ENCODE measurements at regions not wholly inside any gene's neighbourhood (a gene's known extent, or its start where the extent isn't known, plus 50 kb on each side); places are given as distances from the start of the nearest gene placed in this dataset.

GRCh38 chr4:107243141-107243781, 207.1 kb upstream of the DKK2 start:
- no peak for TF ChIP-seq CTCF (IDR thresholded peaks at IDR 0.05; ENCODE audit: low read depth, low read length, poor library complexity, severe bottlenecking)
- H3K9me3 ChIP-seq (ENCODE audit: control insufficient read depth, insufficient read depth, low read length) = no peaks in the 10 kb centered on the region
- no peaks in the 10 kb centered on the region for H3K36me3 ChIP-seq (ENCODE audit: control insufficient read depth, low read length)
- no peak overlapping the region for H3K4me2 ChIP-seq (ENCODE audit: low read length)
- no peaks in the 10 kb centered on the region for H3K79me2 ChIP-seq (ENCODE audit: control insufficient read depth, low read length)
- H3K9me2 ChIP-seq (replicated peaks; ENCODE audit: control insufficient read depth, low read length) = no peaks in the 10 kb centered on the region
- H3K4me1 ChIP-seq (ENCODE audit: control insufficient read depth, low read length) = no peaks in the 10 kb centered on the region
- H3F3A ChIP-seq (ENCODE audit: control insufficient read depth, insufficient read depth) = no peaks in the 10 kb centered on the region
- no peak overlapping the region for H3K27ac ChIP-seq (ENCODE audit: low read depth, low read length)
- no peaks in the 10 kb centered on the region for H3K27me3 ChIP-seq (ENCODE audit: control insufficient read depth, low read length)
- H4K20me1 ChIP-seq (ENCODE audit: control insufficient read depth, insufficient read depth, low read depth, low read length) = no peaks in the 10 kb centered on the region
- no peak overlapping the region for H3K4me3 ChIP-seq (ENCODE audit: low read length)

GRCh38 chr4:107220976-107221375, 184.9 kb upstream of the DKK2 start:
- H3K27ac ChIP-seq (ENCODE audit: low read depth, low read length) = no peak overlapping the region
- no peaks in the 10 kb centered on the region for H3F3A ChIP-seq (ENCODE audit: control insufficient read depth, insufficient read depth)
- H3K4me2 ChIP-seq (ENCODE audit: low read length) = no peak overlapping the region
- H3K9me2 ChIP-seq (replicated peaks; ENCODE audit: control insufficient read depth, low read length) = no peaks in the 10 kb centered on the region
- no peaks in the 10 kb centered on the region for H3K4me1 ChIP-seq (ENCODE audit: control insufficient read depth, low read length)
- H3K9me3 ChIP-seq (ENCODE audit: control insufficient read depth, insufficient read depth, low read length) = no peaks in the 10 kb centered on the region
- H3K36me3 ChIP-seq (ENCODE audit: control insufficient read depth, low read length) = no peaks in the 10 kb centered on the region
- H3K4me3 ChIP-seq (ENCODE audit: low read length) = no peak overlapping the region
- no peaks in the 10 kb centered on the region for H3K79me2 ChIP-seq (ENCODE audit: control insufficient read depth, low read length)
- no peaks in the 10 kb centered on the region for H4K20me1 ChIP-seq (ENCODE audit: control insufficient read depth, insufficient read depth, low read depth, low read length)
- TF ChIP-seq CTCF (IDR thresholded peaks at IDR 0.05; ENCODE audit: low read depth, low read length, poor library complexity, severe bottlenecking) = no peak
- no peak for TF ChIP-seq EZH2phosphoT487 (IDR thresholded peaks at IDR 0.05; ENCODE audit: borderline replicate concordance, low read length)
- no peaks in the 10 kb centered on the region for H3K27me3 ChIP-seq (ENCODE audit: control insufficient read depth, low read length)

GRCh38 chr4:107219681-107220080, 183.6 kb upstream of the DKK2 start:
- Histone ChIP-seq H3K4me2 (ENCODE audit: low read length) (no peak overlapping the region), H4K20me1 (ENCODE audit: control insufficient read depth, insufficient read depth, low read depth, low read length) (no peaks in the 10 kb centered on the region), H3K9me3 (ENCODE audit: control insufficient read depth, insufficient read depth, low read length) (no peaks in the 10 kb centered on the region), H3K4me3 (ENCODE audit: low read length) (no peak overlapping the region), H3F3A (ENCODE audit: control insufficient read depth, insufficient read depth) (no peaks in the 10 kb centered on the region), H3K36me3 (ENCODE audit: control insufficient read depth, low read length) (no peaks in the 10 kb centered on the region), H3K9me2 (replicated peaks; ENCODE audit: control insufficient read depth, low read length) (no peaks in the 10 kb centered on the region), H3K27me3 (ENCODE audit: control insufficient read depth, low read length) (no peaks in the 10 kb centered on the region), H3K27ac (ENCODE audit: low read depth, low read length) (no peak overlapping the region), H3K4me1 (ENCODE audit: control insufficient read depth, low read length) (no peaks in the 10 kb centered on the region), H3K79me2 (ENCODE audit: control insufficient read depth, low read length) (no peaks in the 10 kb centered on the region)
- TF ChIP-seq EZH2phosphoT487 (IDR thresholded peaks at IDR 0.05; ENCODE audit: borderline replicate concordance, low read length) (no peak), CTCF (IDR thresholded peaks at IDR 0.05; ENCODE audit: low read depth, low read length, poor library complexity, severe bottlenecking) (no peak)

Data from DOHH2 (cell line).